HepG2 (cell line): ENCODE measurements at regions not wholly inside any gene's neighbourhood (a gene's known extent, or its start where the extent isn't known, plus 50 kb on each side); places are given as distances from the start of the nearest gene placed in this dataset.

Experiments
- ATAC-seq: fragments of 200-7000 bp; cut with Tn5 transposase; 3 replicates; pipeline ENCODE4 v1.9.1; 2020; ENCODE audit warnings: mild to moderate bottlenecking, moderate library complexity
- BruUV-seq: library from RNA; stranded (reverse); fragments of 400-500 nt; replicated peaks from 2 replicates; lab custom pipeline; 2021; lab: Mats Ljungman, UMichigan
- CTCF ChIA-PET: fragments of 300-600 bp; formaldehyde crosslinking; extraction: SDS; loops from one replicate; lab custom pipeline; 2021; ENCODE audit warnings: low total read pairs, inconsistent platforms, low intra/inter-chr PET ratio; lab: Yijun Ruan, JAX
- POLR2A ChIA-PET: fragments of 350-600 bp; sonication (Branson Sonifier 250); formaldehyde crosslinking; loops from one replicate; lab custom pipeline; 2020; ENCODE audit warnings: antibody characterized with exemption, inconsistent platforms; lab: Yijun Ruan, JAX
- DNase-seq: peaks from one replicate; pipeline ENCODE4 v3.0.0-alpha.2; 2015; ENCODE audit warnings: low spot score
- FAIRE-seq: peaks from 3 replicates; lab custom pipeline; 2011; peaks lifted over from hg19 to GRCh38; lab: Jason Lieb, UNC
- H2AFZ ChIP-seq: one replicate; pipeline ENCODE4 v1.6.1; 2011; ENCODE audit warnings: low read length, inconsistent platforms
- H3K27ac ChIP-seq: fragments of 300-600 bp; 3 replicates; pipeline ENCODE4 v1.8.0; 2011; ENCODE audit warnings: mixed run types, mild to moderate bottlenecking, mixed read lengths, low read length, inconsistent platforms; ENCODE audit not compliant: insufficient read depth; ENCODE audit errors: extremely low read length
- H3K27me3 ChIP-seq, 2 experiments: fragments of 200-600 bp in 1 of 2; 2 replicates in 1 of 2; 3 replicates in 1 of 2; pipeline versions ENCODE4 v1.6.0 to v1.8.0; 2011; ENCODE audit warnings: low read length in 2 of 2, mild to moderate bottlenecking in 2 of 2, moderate library complexity in 2 of 2, inconsistent platforms in 1 of 2; ENCODE audit not compliant: insufficient read depth in 2 of 2, control insufficient read depth in 1 of 2
- H3K36me3 ChIP-seq, 2 experiments: fragments of 200-600 bp in 1 of 2; replicated peaks in 1 of 2; 2 replicates in 1 of 2; 3 replicates in 1 of 2; pipeline versions ENCODE4 v1.5.1 to v1.8.0; 2011; ENCODE audit warnings: low read length in 2 of 2, inconsistent platforms in 1 of 2; ENCODE audit not compliant: insufficient read depth in 2 of 2, control insufficient read depth in 1 of 2
- H3K4me1 ChIP-seq: 2 replicates; pipeline ENCODE4 v1.5.1; 2012; ENCODE audit warnings: low read length, inconsistent platforms; ENCODE audit not compliant: insufficient read depth
- H3K4me2 ChIP-seq: 2 replicates; pipeline ENCODE4 v1.6.0; 2011; ENCODE audit warnings: low read depth, low read length, inconsistent platforms
- H3K4me3 ChIP-seq, 3 experiments: fragments of 200-600 bp in 1 of 3; sonication (generic), shearing (Covaris generic) in 1 of 3; replicated peaks in 1 of 3; 2 replicates each; pipeline ENCODE4 v1.5.1; 2011 to 2016; ENCODE audit warnings: low read length in 3 of 3, inconsistent platforms in 2 of 3, low read depth in 2 of 3, mild to moderate bottlenecking in 2 of 3, control low read depth in 1 of 3, mixed read lengths in 1 of 3; ENCODE audit not compliant: insufficient read depth in 1 of 3
- H3K79me2 ChIP-seq: one replicate; pipeline ENCODE4 v1.6.1; 2011; ENCODE audit warnings: low read length, inconsistent platforms; ENCODE audit not compliant: insufficient read depth
- H3K9ac ChIP-seq: 2 replicates; pipeline ENCODE4 v1.6.0; 2011; ENCODE audit warnings: mild to moderate bottlenecking, low read depth, low read length, inconsistent platforms; ENCODE audit not compliant: insufficient read depth
- H3K9me3 ChIP-seq: 2 replicates; pipeline ENCODE4 v1.5.1; 2012; ENCODE audit warnings: mild to moderate bottlenecking, low read length
- H4K20me1 ChIP-seq: 2 replicates; pipeline ENCODE4 v1.6.0; 2011; ENCODE audit warnings: inconsistent platforms, mild to moderate bottlenecking, low read length, moderate library complexity; ENCODE audit not compliant: insufficient read depth
- CHD2 ChIP-seq: IDR thresholded peaks from 2 replicates; pipeline ENCODE4 v1.6.1; 2011; ENCODE audit warnings: low read depth, low read length, improper control_type of control experiment
- IKZF1 ChIP-seq: fragments of 450-650 bp; IDR thresholded peaks from 2 replicates; pipeline ENCODE4 v1.7.1; 2016
- PHF5A ChIP-seq: IDR thresholded peaks from one replicate; pipeline ENCODE4 v1.6.1; 2018; ENCODE audit warnings: low read depth, missing genetic modification reagents; ENCODE audit not compliant: unreplicated experiment
- SP140L ChIP-seq: sonication (generic); formaldehyde crosslinking; IDR thresholded peaks from 2 replicates; pipeline ENCODE4 v1.4.0; 2020; ENCODE audit warnings: missing genetic modification reagents, borderline replicate concordance
- XBP1 ChIP-seq: sonication (generic); formaldehyde crosslinking; IDR thresholded peaks from 2 replicates; pipeline ENCODE4 v1.5.0; 2020; ENCODE audit warnings: missing genetic modification reagents
- ZMYM3 ChIP-seq: sonication (generic); formaldehyde crosslinking; IDR thresholded peaks from 2 replicates; pipeline ENCODE4 v1.5.1; 2020; ENCODE audit warnings: mild to moderate bottlenecking, missing genetic modification reagents
- ZNF570 ChIP-seq: sonication (generic); formaldehyde crosslinking; IDR thresholded peaks from 2 replicates; pipeline ENCODE4 v1.4.0; 2020; ENCODE audit warnings: mild to moderate bottlenecking, missing genetic modification reagents, borderline replicate concordance
- WGBS: methylation state at CpG from one replicate; pipeline ENCODE4 v1.1.6; 2017; ENCODE audit warnings: low lambda C conversion rate; 5-methylcytosine and 5-hydroxymethylcytosine counted together
- in situ Hi-C: cut with HindIII; loops from 2 replicates; pipeline ENCODE4 v1.10.0; 2017; ENCODE audit warnings: low pct_unique_long_range_greater_than_20kb; ENCODE audit not compliant: extremely low pct_ligation_motif_present
- intact Hi-C: fragments of 100-400 bp; cut with micrococcal nuclease; formaldehyde crosslinking; loops from one replicate; pipeline ENCODE4 v1.10.0; 2022; ENCODE audit not compliant: unreplicated experiment
- TF ChIP-seq, protein P1 (sequence below): sonication (generic); formaldehyde crosslinking; IDR thresholded peaks from 2 replicates; pipeline ENCODE4 v1.4.0; 2020; ENCODE audit warnings: missing genetic modification reagents, mild to moderate bottlenecking, borderline replicate concordance
- TF ChIP-seq, protein P2 (sequence below): sonication (generic); formaldehyde crosslinking; IDR thresholded peaks from 2 replicates; pipeline ENCODE4 v1.4.0; 2020; ENCODE audit warnings: missing genetic modification reagents, borderline replicate concordance
- TF ChIP-seq, protein P3 (sequence below): IDR thresholded peaks from 2 replicates; pipeline ENCODE4 v1.6.1; 2016; ENCODE audit warnings: low read depth

DNA sequence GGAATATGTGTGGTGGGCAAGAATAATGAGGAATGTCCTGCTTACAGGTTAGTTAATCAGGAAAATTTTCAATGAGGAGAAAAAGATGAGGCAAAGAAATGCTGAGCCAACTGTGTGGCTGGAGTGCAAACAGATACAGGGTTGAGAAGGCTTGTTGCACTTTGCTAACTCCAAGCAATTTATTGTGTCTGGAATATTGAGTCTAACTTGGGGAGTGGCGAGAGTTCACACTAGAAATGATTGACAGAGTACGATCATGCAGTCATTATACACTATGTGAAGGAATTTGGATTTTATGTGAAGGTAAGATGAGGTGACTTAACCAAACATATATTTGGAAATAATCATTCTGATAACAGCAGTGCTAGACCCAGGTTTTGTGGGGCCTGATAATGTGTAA is 185.0 kb upstream of the ELAC2 start:
- no peaks in the 10 kb centered on the region for H3K36me3 ChIP-seq
- no peak overlapping the region for H3K4me3 ChIP-seq
- BruUV-seq = no TSS peak
- FAIRE-seq = no peak
- H3K79me2 ChIP-seq = no peaks in the 10 kb centered on the region
- H3K4me1 ChIP-seq = no peaks in the 10 kb centered on the region
- H3K4me2 ChIP-seq = no peak overlapping the region
- H3K27ac ChIP-seq = no peak overlapping the region
- ATAC-seq = no peak
- H4K20me1 ChIP-seq = no peaks in the 10 kb centered on the region
- WGBS = 29% methylated on average over 2 of the region's 2 CpGs
- CTCF ChIA-PET = no interaction called here
- intact Hi-C loops (no loop called here), in situ Hi-C loops (no loop called here)
- H3K9me3 ChIP-seq = no peaks in the 10 kb centered on the region
- POLR2A ChIA-PET = no interaction called here
- H3K27me3 ChIP-seq = no peaks in the 10 kb centered on the region; a peak in 1 of 5 replicates
- TF ChIP-seq, protein P1, sequence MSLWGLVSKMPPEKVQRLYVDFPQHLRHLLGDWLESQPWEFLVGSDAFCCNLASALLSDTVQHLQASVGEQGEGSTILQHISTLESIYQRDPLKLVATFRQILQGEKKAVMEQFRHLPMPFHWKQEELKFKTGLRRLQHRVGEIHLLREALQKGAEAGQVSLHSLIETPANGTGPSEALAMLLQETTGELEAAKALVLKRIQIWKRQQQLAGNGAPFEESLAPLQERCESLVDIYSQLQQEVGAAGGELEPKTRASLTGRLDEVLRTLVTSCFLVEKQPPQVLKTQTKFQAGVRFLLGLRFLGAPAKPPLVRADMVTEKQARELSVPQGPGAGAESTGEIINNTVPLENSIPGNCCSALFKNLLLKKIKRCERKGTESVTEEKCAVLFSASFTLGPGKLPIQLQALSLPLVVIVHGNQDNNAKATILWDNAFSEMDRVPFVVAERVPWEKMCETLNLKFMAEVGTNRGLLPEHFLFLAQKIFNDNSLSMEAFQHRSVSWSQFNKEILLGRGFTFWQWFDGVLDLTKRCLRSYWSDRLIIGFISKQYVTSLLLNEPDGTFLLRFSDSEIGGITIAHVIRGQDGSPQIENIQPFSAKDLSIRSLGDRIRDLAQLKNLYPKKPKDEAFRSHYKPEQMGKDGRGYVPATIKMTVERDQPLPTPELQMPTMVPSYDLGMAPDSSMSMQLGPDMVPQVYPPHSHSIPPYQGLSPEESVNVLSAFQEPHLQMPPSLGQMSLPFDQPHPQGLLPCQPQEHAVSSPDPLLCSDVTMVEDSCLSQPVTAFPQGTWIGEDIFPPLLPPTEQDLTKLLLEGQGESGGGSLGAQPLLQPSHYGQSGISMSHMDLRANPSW = no peak
- TF ChIP-seq CHD2 (no peak), SP140L (CRISPR knock-in tag) (no peak), IKZF1 (no peak), ZNF570 (no peak), XBP1 (CRISPR knock-in tag) (no peak), ZMYM3 (CRISPR knock-in tag) (no peak), PHF5A (CRISPR knock-in tag) (no peak)
- TF ChIP-seq, protein P2, sequence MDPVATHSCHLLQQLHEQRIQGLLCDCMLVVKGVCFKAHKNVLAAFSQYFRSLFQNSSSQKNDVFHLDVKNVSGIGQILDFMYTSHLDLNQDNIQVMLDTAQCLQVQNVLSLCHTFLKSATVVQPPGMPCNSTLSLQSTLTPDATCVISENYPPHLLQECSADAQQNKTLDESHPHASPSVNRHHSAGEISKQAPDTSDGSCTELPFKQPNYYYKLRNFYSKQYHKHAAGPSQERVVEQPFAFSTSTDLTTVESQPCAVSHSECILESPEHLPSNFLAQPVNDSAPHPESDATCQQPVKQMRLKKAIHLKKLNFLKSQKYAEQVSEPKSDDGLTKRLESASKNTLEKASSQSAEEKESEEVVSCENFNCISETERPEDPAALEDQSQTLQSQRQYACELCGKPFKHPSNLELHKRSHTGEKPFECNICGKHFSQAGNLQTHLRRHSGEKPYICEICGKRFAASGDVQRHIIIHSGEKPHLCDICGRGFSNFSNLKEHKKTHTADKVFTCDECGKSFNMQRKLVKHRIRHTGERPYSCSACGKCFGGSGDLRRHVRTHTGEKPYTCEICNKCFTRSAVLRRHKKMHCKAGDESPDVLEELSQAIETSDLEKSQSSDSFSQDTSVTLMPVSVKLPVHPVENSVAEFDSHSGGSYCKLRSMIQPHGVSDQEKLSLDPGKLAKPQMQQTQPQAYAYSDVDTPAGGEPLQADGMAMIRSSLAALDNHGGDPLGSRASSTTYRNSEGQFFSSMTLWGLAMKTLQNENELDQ = no peak
- TF ChIP-seq, protein P3, sequence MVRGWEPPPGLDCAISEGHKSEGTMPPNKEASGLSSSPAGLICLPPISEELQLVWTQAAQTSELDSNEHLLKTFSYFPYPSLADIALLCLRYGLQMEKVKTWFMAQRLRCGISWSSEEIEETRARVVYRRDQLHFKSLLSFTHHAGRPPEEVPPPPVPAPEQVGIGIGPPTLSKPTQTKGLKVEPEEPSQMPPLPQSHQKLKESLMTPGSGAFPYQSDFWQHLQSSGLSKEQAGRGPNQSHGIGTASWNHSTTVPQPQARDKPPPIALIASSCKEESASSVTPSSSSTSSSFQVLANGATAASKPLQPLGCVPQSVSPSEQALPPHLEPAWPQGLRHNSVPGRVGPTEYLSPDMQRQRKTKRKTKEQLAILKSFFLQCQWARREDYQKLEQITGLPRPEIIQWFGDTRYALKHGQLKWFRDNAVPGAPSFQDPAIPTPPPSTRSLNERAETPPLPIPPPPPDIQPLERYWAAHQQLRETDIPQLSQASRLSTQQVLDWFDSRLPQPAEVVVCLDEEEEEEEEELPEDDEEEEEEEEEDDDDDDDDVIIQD (CRISPR knock-in tag) = no peak
- no peak overlapping the region for H3K9ac ChIP-seq
- H2AFZ ChIP-seq = no peak overlapping the region
- DNase-seq = no peak
